ENCODE measurements at regions not wholly inside any gene's neighbourhood (a gene's known extent, or its start where the extent isn't known, plus 50 kb on each side); places are given as distances from the start of the nearest gene placed in this dataset.
A peak's percentile ranks its signal among the peaks of the same experiment; 100 is the strongest.
"Not testable (repeated sequence)": the region's sequence is repeated elsewhere in the genome, so short reads cannot be mapped to it uniquely, and the experiment has no call there.

GRCh38 chr6:133129556-133129955, 111.6 kb upstream of the EYA4 start:
- H3K27ac Mint-ChIP-seq: no peak overlapping the region
- ATAC-seq: no peak
- no peaks in the 10 kb centered on the region for H3K9me3 Mint-ChIP-seq
- H3K27me3 Mint-ChIP-seq: no peaks in the 10 kb centered on the region
- H3K4me3 Mint-ChIP-seq: no peak overlapping the region
- H3K4me1 Mint-ChIP-seq: no peaks in the 10 kb centered on the region
- H3K36me3 Mint-ChIP-seq: no peaks in the 10 kb centered on the region

GRCh38 chr6:133130863-133131262, 110.3 kb upstream of the EYA4 start:
- ATAC-seq: no peak
- no peaks in the 10 kb centered on the region for H3K9me3 Mint-ChIP-seq
- no peak overlapping the region for H3K4me3 Mint-ChIP-seq
- no peak overlapping the region for H3K27ac Mint-ChIP-seq
- H3K36me3 Mint-ChIP-seq: no peaks in the 10 kb centered on the region
- H3K4me1 Mint-ChIP-seq: no peaks in the 10 kb centered on the region
- no peaks in the 10 kb centered on the region for H3K27me3 Mint-ChIP-seq

- H3K4me1 Mint-ChIP-seq: no peaks in the 10 kb centered on the region
- no peak for ATAC-seq
- H3K36me3 Mint-ChIP-seq: no peaks in the 10 kb centered on the region
- H3K9me3 Mint-ChIP-seq: no peaks in the 10 kb centered on the region
- H3K27me3 Mint-ChIP-seq: no peaks in the 10 kb centered on the region
- H3K4me3 Mint-ChIP-seq: no peak overlapping the region
- H3K27ac Mint-ChIP-seq: no peak overlapping the region
Observed at GRCh38 chr6:133131621-133132465, 109.3 kb upstream of the EYA4 start.

- Mint-ChIP-seq H3K4me1 (no peaks in the 10 kb centered on the region), H3K27ac (no peak overlapping the region), H3K4me3 (no peak overlapping the region), H3K27me3 (no peaks in the 10 kb centered on the region), H3K9me3 (no peaks in the 10 kb centered on the region), H3K36me3 (no peaks in the 10 kb centered on the region)
- no peak for ATAC-seq
Observed at GRCh38 chr6:133132466-133132971, 108.6 kb upstream of the EYA4 start.

GRCh38 chr6:133136177-133136880, 104.8 kb upstream of the EYA4 start:
- peaks cover 3% of the 10 kb centered on the region for H3K9me3 Mint-ChIP-seq

GRCh38 chr6:133147470-133148184, 93.5 kb upstream of the EYA4 start:
- H3K9me3 Mint-ChIP-seq, H3K4me3 Mint-ChIP-seq, H3K4me1 Mint-ChIP-seq, H3K36me3 Mint-ChIP-seq, H3K27ac Mint-ChIP-seq, ATAC-seq, H3K27me3 Mint-ChIP-seq: not testable (repeated sequence)

More at GRCh38 chr6:133136177-133136880, 104.8 kb upstream of the EYA4 start:
- H3K4me3 Mint-ChIP-seq: no peak overlapping the region
- H3K36me3 Mint-ChIP-seq: no peaks in the 10 kb centered on the region
- ATAC-seq: no peak
- H3K27me3 Mint-ChIP-seq: no peaks in the 10 kb centered on the region
- H3K27ac Mint-ChIP-seq: no peak overlapping the region
- no peaks in the 10 kb centered on the region for H3K4me1 Mint-ChIP-seq

- Mint-ChIP-seq H3K4me3 (no peak overlapping the region), H3K36me3 (no peaks in the 10 kb centered on the region), H3K4me1 (no peaks in the 10 kb centered on the region), H3K27ac (no peak overlapping the region), H3K9me3 (peaks cover 9% of the 10 kb centered on the region), H3K27me3 (no peaks in the 10 kb centered on the region)
- no peak for ATAC-seq
Observed at GRCh38 chr6:133156689-133157088, 84.5 kb upstream of the EYA4 start.

GRCh38 chr6:133157995-133158394, 83.2 kb upstream of the EYA4 start:
- H3K4me3 Mint-ChIP-seq: no peak overlapping the region
- no peaks in the 10 kb centered on the region for H3K27me3 Mint-ChIP-seq
- H3K27ac Mint-ChIP-seq: no peak overlapping the region
- no peaks in the 10 kb centered on the region for H3K4me1 Mint-ChIP-seq
- ATAC-seq: no peak
- H3K36me3 Mint-ChIP-seq: no peaks in the 10 kb centered on the region
- peaks cover 4% of the 10 kb centered on the region for H3K9me3 Mint-ChIP-seq

- H3K27me3 Mint-ChIP-seq: no peaks in the 10 kb centered on the region
- H3K4me3 Mint-ChIP-seq: no peak overlapping the region
- H3K27ac Mint-ChIP-seq: no peak overlapping the region
- no peaks in the 10 kb centered on the region for H3K36me3 Mint-ChIP-seq
- ATAC-seq: no peak
- no peaks in the 10 kb centered on the region for H3K9me3 Mint-ChIP-seq
- H3K4me1 Mint-ChIP-seq: no peaks in the 10 kb centered on the region
Observed at GRCh38 chr6:133159255-133159795, 81.8 kb upstream of the EYA4 start.

- Mint-ChIP-seq H3K27ac (no peak overlapping the region), H3K9me3 (no peaks in the 10 kb centered on the region), H3K4me3 (no peak overlapping the region), H3K4me1 (no peaks in the 10 kb centered on the region), H3K27me3 (no peaks in the 10 kb centered on the region), H3K36me3 (no peaks in the 10 kb centered on the region)
- ATAC-seq: no peak
Observed at GRCh38 chr6:133160536-133160935, 80.6 kb upstream of the EYA4 start.

- no peak overlapping the region for H3K4me3 Mint-ChIP-seq
- no peaks in the 10 kb centered on the region for H3K4me1 Mint-ChIP-seq
- no peaks in the 10 kb centered on the region for H3K27me3 Mint-ChIP-seq
- ATAC-seq: no peak
- H3K9me3 Mint-ChIP-seq: peaks cover 2% of the 10 kb centered on the region
- no peak overlapping the region for H3K27ac Mint-ChIP-seq
- no peaks in the 10 kb centered on the region for H3K36me3 Mint-ChIP-seq
Observed at GRCh38 chr6:133165235-133165634, 75.9 kb upstream of the EYA4 start.

- Mint-ChIP-seq H3K36me3 (no peaks in the 10 kb centered on the region), H3K4me3 (no peak overlapping the region), H3K27me3 (no peaks in the 10 kb centered on the region), H3K27ac (no peak overlapping the region), H3K4me1 (no peaks in the 10 kb centered on the region), H3K9me3 (peaks cover 2% of the 10 kb centered on the region)
- ATAC-seq: no peak
Observed at GRCh38 chr6:133166766-133167165, 74.4 kb upstream of the EYA4 start.

GRCh38 chr6:133169901-133170300, 71.3 kb upstream of the EYA4 start:
- Mint-ChIP-seq H3K36me3 (no peaks in the 10 kb centered on the region), H3K27ac (no peak overlapping the region), H3K9me3 (peaks cover 5% of the 10 kb centered on the region), H3K27me3 (no peaks in the 10 kb centered on the region), H3K4me1 (no peaks in the 10 kb centered on the region), H3K4me3 (no peak overlapping the region)
- no peak for ATAC-seq

GRCh38 chr6:133170602-133171001, 70.6 kb upstream of the EYA4 start:
- Mint-ChIP-seq H3K9me3 (peaks cover 5% of the 10 kb centered on the region), H3K27ac (no peak overlapping the region), H3K4me3 (no peak overlapping the region), H3K36me3 (no peaks in the 10 kb centered on the region), H3K27me3 (no peaks in the 10 kb centered on the region), H3K4me1 (no peaks in the 10 kb centered on the region)
- ATAC-seq: no peak

- peak; percentile 43 for ATAC-seq
Observed at GRCh38 chr6:133171989-133172604, 69.1 kb upstream of the EYA4 start.

More at GRCh38 chr6:133171989-133172604, 69.1 kb upstream of the EYA4 start:
- Mint-ChIP-seq H3K36me3 (no peaks in the 10 kb centered on the region), H3K4me3 (no peak overlapping the region), H3K9me3 (peaks cover 3% of the 10 kb centered on the region), H3K27ac (no peak overlapping the region), H3K27me3 (no peaks in the 10 kb centered on the region), H3K4me1 (no peaks in the 10 kb centered on the region)

Measured in stimulated activated memory B cell treated with anti-CD40 and anti-IgM and Interleukin-4, amounts not matched to agents 10 μg/mL and 1 μg/mL and 100 μg/mL, for 72 hours (primary cell).